ENCODE measurements at regions not wholly inside any gene's neighbourhood (a gene's known extent, or its start where the extent isn't known, plus 50 kb on each side); places are given as distances from the start of the nearest gene placed in this dataset.

DNA sequence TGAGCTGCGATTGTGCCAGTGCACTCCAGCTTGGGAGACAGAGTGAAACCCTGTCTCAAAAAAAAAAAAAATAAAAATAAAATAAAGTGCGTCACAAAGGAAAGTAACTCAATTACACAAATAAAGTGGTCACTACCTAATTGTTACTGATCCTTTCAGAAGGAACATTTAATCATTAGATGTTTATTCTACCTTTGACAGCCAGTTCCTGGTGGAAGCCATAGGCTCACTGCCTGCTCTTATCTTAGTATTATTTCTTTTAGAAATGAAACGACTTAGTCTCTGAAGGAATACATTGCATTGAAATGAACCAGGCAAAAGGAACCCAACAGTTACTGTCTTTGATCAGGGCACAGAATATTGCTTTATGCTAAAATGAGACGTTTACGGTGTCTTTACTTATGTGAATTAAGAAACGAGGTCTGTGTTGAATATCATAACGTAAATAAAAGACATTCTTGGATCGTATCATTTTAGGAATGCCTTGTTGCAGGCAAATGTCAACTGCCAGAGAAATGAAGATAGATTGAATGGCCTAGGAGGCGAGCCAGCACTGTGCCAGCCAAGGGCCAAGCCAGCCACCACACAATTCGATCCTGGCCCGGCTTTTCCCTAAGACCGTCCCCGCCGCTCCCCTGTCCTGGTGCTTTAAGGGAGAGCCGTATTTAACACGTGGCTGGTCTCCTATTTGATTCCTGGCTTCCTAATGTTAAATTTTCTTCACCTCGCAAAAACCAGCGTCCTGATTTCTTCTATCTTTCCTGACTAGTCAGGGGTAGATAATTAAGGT is 136.7 kb upstream of the GMDS start:
- TF ChIP-seq, protein P1, sequence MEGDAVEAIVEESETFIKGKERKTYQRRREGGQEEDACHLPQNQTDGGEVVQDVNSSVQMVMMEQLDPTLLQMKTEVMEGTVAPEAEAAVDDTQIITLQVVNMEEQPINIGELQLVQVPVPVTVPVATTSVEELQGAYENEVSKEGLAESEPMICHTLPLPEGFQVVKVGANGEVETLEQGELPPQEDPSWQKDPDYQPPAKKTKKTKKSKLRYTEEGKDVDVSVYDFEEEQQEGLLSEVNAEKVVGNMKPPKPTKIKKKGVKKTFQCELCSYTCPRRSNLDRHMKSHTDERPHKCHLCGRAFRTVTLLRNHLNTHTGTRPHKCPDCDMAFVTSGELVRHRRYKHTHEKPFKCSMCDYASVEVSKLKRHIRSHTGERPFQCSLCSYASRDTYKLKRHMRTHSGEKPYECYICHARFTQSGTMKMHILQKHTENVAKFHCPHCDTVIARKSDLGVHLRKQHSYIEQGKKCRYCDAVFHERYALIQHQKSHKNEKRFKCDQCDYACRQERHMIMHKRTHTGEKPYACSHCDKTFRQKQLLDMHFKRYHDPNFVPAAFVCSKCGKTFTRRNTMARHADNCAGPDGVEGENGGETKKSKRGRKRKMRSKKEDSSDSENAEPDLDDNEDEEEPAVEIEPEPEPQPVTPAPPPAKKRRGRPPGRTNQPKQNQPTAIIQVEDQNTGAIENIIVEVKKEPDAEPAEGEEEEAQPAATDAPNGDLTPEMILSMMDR (tag by site-specific recombination; IDR thresholded peaks at IDR 0.05): no peak
- TF ChIP-seq, protein P2, sequence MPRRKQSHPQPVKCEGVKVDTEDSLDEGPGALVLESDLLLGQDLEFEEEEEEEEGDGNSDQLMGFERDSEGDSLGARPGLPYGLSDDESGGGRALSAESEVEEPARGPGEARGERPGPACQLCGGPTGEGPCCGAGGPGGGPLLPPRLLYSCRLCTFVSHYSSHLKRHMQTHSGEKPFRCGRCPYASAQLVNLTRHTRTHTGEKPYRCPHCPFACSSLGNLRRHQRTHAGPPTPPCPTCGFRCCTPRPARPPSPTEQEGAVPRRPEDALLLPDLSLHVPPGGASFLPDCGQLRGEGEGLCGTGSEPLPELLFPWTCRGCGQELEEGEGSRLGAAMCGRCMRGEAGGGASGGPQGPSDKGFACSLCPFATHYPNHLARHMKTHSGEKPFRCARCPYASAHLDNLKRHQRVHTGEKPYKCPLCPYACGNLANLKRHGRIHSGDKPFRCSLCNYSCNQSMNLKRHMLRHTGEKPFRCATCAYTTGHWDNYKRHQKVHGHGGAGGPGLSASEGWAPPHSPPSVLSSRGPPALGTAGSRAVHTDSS (tag by site-specific recombination; IDR thresholded peaks at IDR 0.05): no peak
- TF ChIP-seq ZNF174 (tag by site-specific recombination; IDR thresholded peaks at IDR 0.05) (no peak), ZNF416 (tag by site-specific recombination; IDR thresholded peaks at IDR 0.05) (no peak), YY1 (tag by site-specific recombination; IDR thresholded peaks at IDR 0.05) (no peak), HOXA7 (CRISPR knock-in tag; IDR thresholded peaks at IDR 0.05; ENCODE audit: borderline replicate concordance) (no peak), ZNF211 (tag by site-specific recombination; IDR thresholded peaks at IDR 0.05; ENCODE audit: low read depth) (no peak), ZNF121 (tag by site-specific recombination; IDR thresholded peaks at IDR 0.05) (no peak), ZNF324 (tag by site-specific recombination; IDR thresholded peaks at IDR 0.05) (no peak)
